Cardiac muscle cell (in vitro differentiated cells and primary cell): ENCODE measurements at regions not wholly inside any gene's neighbourhood (a gene's known extent, or its start where the extent isn't known, plus 50 kb on each side); places are given as distances from the start of the nearest gene placed in this dataset.

Experiments
- DNase-seq, 2 donors: peaks; one replicate each; pipeline versions ENCODE4 v3.0.0 to v3.0.0-alpha.2; 2010 to 2017; ENCODE audit warnings: low read depth in 1 of 2, low spot score in 1 of 2
- H3K27ac ChIP-seq: fragments of 200-600 bp; sonication (generic); 2 replicates; pipeline ENCODE4 v1.5.1; 2016
- H3K27me3 ChIP-seq: fragments of 200-600 bp; sonication (generic); 2 replicates; pipeline ENCODE4 v1.6.0; 2016; ENCODE audit warnings: control low read depth
- H3K36me3 ChIP-seq: fragments of 200-600 bp; sonication (generic); 2 replicates; pipeline ENCODE4 v1.5.1; 2016; ENCODE audit warnings: control low read depth
- H3K4me1 ChIP-seq: fragments of 200-600 bp; sonication (generic); 2 replicates; pipeline ENCODE4 v1.8.1; 2017; ENCODE audit warnings: low read depth, mild to moderate bottlenecking, mixed run types
- H3K4me3 ChIP-seq: fragments of 200-600 bp; sonication (generic); 2 replicates; pipeline ENCODE4 v1.5.1; 2016; ENCODE audit warnings: mild to moderate bottlenecking
- H3K9me3 ChIP-seq: fragments of 200-600 bp; sonication (generic); 2 replicates; pipeline ENCODE4 v1.5.1; 2017; ENCODE audit warnings: low read depth, mild to moderate bottlenecking, control low read depth
- CTCF ChIP-seq: IDR thresholded peaks from 2 replicates; pipeline ENCODE4 v1.5.1; 2012; ENCODE audit warnings: low read depth, mild to moderate bottlenecking, low read length

- Histone ChIP-seq H3K27ac (no peak overlapping the region), H3K9me3 (no peaks in the 10 kb centered on the region), H3K27me3 (no peaks in the 10 kb centered on the region), H3K4me3 (no peak overlapping the region), H3K36me3 (no peaks in the 10 kb centered on the region), H3K4me1 (no peaks in the 10 kb centered on the region)
- no peak for DNase-seq
- no peak for TF ChIP-seq CTCF
These were observed 104.0 kb upstream of the RUNX3 start for GRCh38 chr1:25033828-25034705.

GRCh38 chr1:25033030-25033827 lies 103.2 kb upstream of the RUNX3 start:
- H3K4me1 ChIP-seq, result no peaks in the 10 kb centered on the region
- H3K36me3 ChIP-seq, result no peaks in the 10 kb centered on the region
- DNase-seq, result no peak
- TF ChIP-seq CTCF, result no peak
- no peaks in the 10 kb centered on the region for H3K27me3 ChIP-seq
- no peak overlapping the region for H3K4me3 ChIP-seq
- H3K27ac ChIP-seq, result no peak overlapping the region
- H3K9me3 ChIP-seq, result no peaks in the 10 kb centered on the region

GRCh38 chr1:25031966-25032667 lies 102.0 kb upstream of the RUNX3 start:
- H3K4me1 ChIP-seq, result no peaks in the 10 kb centered on the region
- H3K27ac ChIP-seq, result no peak overlapping the region
- no peaks in the 10 kb centered on the region for H3K27me3 ChIP-seq
- peak; percentile 32 to 34 for DNase-seq
- TF ChIP-seq CTCF, result no peak
- H3K36me3 ChIP-seq, result no peaks in the 10 kb centered on the region
- H3K9me3 ChIP-seq, result no peaks in the 10 kb centered on the region
- no peak overlapping the region for H3K4me3 ChIP-seq

GRCh38 chr1:25031601-25031965 lies 101.5 kb upstream of the RUNX3 start:
- H3K4me1 ChIP-seq, result no peaks in the 10 kb centered on the region
- no peaks in the 10 kb centered on the region for H3K27me3 ChIP-seq
- H3K27ac ChIP-seq, result no peak overlapping the region
- DNase-seq, result no peak
- no peak for TF ChIP-seq CTCF
- no peaks in the 10 kb centered on the region for H3K9me3 ChIP-seq
- H3K4me3 ChIP-seq, result no peak overlapping the region
- H3K36me3 ChIP-seq, result no peaks in the 10 kb centered on the region

- DNase-seq, result no peak
- H3K4me1 ChIP-seq, result no peaks in the 10 kb centered on the region
- no peak overlapping the region for H3K4me3 ChIP-seq
- no peaks in the 10 kb centered on the region for H3K9me3 ChIP-seq
- no peak for TF ChIP-seq CTCF
- H3K36me3 ChIP-seq, result no peaks in the 10 kb centered on the region
- H3K27ac ChIP-seq, result no peak overlapping the region
- no peaks in the 10 kb centered on the region for H3K27me3 ChIP-seq
These were observed 100.9 kb upstream of the RUNX3 start for GRCh38 chr1:25030674-25031589.
